ENCODE measurements at regions not wholly inside any gene's neighbourhood (a gene's known extent, or its start where the extent isn't known, plus 50 kb on each side); places are given as distances from the start of the nearest gene placed in this dataset.

- TF ChIP-seq POLR2A (IDR thresholded peaks at IDR 0.05), result no peak
- TF ChIP-seq CTCF (IDR thresholded peaks at IDR 0.05), result no peak
- TF ChIP-seq POLR2AphosphoS5 (IDR thresholded peaks at IDR 0.05; ENCODE audit: insufficient read depth in 1 of 2, low read depth in 1 of 2), result no peak
Observed at GRCh38 chr2:199581935-199582360, 124.2 kb upstream of the SATB2 start.

Data from vagina (tissue), 2 donors.